ENCODE measurements at regions not wholly inside any gene's neighbourhood (a gene's known extent, or its start where the extent isn't known, plus 50 kb on each side); places are given as distances from the start of the nearest gene placed in this dataset.

DNA sequence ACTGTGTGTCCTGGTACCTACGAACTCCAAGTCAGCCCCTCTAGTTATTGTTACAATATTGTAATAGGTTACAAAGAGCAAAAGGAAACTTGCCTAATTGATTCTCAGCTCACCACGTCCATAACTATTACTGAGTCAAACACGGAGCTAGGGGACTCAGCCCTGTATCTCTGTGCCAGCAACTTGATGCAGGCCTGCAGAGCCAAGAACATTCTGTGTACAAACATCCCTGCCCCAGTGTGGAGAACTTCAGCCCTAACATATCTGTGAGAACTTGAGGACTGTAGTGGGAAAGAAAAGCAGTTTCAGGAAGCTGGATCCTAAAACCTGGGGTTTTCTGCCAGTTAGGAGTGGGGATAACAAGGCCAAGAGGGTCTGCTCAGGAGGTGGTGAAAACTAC, 114.9 kb upstream of the PRSS58 start:
- TF ChIP-seq, protein P1, sequence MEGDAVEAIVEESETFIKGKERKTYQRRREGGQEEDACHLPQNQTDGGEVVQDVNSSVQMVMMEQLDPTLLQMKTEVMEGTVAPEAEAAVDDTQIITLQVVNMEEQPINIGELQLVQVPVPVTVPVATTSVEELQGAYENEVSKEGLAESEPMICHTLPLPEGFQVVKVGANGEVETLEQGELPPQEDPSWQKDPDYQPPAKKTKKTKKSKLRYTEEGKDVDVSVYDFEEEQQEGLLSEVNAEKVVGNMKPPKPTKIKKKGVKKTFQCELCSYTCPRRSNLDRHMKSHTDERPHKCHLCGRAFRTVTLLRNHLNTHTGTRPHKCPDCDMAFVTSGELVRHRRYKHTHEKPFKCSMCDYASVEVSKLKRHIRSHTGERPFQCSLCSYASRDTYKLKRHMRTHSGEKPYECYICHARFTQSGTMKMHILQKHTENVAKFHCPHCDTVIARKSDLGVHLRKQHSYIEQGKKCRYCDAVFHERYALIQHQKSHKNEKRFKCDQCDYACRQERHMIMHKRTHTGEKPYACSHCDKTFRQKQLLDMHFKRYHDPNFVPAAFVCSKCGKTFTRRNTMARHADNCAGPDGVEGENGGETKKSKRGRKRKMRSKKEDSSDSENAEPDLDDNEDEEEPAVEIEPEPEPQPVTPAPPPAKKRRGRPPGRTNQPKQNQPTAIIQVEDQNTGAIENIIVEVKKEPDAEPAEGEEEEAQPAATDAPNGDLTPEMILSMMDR (IDR thresholded peaks at IDR 0.05): no peak
- no peak for TF ChIP-seq POLR2A (IDR thresholded peaks at IDR 0.05)
- Histone ChIP-seq H3K27me3 (no peaks in the 10 kb centered on the region), H3K27ac (no peak overlapping the region), H3K4me3 (no peak overlapping the region), H3K36me3 (no peaks in the 10 kb centered on the region), H3K9me3 (no peaks in the 10 kb centered on the region), H3K4me1 (no peaks in the 10 kb centered on the region)
- intact Hi-C loops (cut with DNase I; ENCODE audit: low total_unique reads): no loop called here
- DNase-seq: no peak

DNA sequence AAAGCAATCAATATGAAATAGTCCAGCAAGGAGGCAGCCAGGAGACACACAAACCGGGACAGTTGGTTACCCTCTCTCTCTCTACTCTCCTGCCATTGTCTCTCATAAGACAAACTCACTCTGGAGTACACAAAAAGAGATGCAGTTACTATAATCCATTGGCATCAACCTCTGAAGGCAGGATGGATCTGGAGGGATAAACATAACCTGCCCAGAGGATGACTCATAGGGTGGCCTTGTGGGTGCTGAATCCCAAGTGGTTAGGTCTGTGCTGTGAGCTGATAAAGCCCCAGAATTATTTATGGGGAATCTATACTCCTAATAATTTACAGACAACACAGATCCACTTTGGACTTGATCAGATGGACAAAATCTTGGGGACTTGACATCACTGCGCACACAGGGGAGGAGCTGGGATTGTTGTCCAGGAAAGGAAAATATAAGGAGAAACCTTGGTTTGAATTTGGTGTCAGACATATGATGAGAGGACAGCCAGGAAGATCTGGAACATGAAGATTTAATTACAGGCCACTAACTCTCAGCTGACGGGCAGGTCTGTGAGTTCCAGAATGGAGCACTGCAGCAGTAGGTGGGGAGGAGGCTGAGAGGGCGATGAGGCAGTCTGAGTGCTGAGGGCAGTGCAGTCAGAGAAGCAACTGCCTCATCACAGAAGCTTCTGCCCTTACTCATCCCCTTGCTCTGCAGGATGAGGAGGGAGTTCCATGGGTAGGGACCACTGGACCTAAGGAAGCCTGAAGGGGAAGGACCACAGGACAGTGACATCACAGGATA, 113.9 kb upstream of the PRSS58 start:
- TF ChIP-seq POLR2A (IDR thresholded peaks at IDR 0.05): no peak
- TF ChIP-seq, protein P1 (IDR thresholded peaks at IDR 0.05): no peak
- Histone ChIP-seq H3K27me3 (no peaks in the 10 kb centered on the region), H3K4me3 (no peak overlapping the region), H3K27ac (no peak overlapping the region), H3K4me1 (no peaks in the 10 kb centered on the region), H3K36me3 (no peaks in the 10 kb centered on the region), H3K9me3 (no peaks in the 10 kb centered on the region)
- no peak for DNase-seq
- intact Hi-C loops (cut with DNase I; ENCODE audit: low total_unique reads): no loop called here

DNA sequence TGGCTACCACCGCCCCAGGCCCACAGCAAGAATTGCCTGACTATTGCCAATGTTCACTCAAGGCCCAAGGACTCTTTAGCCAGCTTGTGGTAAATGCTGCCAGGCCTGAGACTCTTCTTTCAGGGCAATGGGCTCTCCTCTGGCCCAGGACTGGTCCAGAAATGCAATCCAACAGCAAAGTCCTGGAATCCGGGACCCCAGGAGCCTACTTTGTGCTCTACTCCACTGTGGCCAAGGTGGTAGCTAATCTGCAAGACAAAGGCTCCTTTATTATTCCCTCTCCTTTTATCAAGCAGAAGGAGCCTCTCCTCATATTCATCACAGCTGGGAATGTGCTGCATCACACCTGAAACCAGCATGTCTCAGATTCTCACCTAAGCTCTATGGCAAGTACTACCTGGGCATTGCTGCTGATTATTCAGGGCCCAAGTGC, 107.6 kb upstream of the PRSS58 start:
- no peak for DNase-seq
- H3K27me3 ChIP-seq: no peaks in the 10 kb centered on the region
- intact Hi-C loops (cut with DNase I; ENCODE audit: low total_unique reads): no loop called here
- no peaks in the 10 kb centered on the region for H3K4me1 ChIP-seq
- no peaks in the 10 kb centered on the region for H3K9me3 ChIP-seq
- no peak overlapping the region for H3K27ac ChIP-seq
- no peak overlapping the region for H3K4me3 ChIP-seq
- no peak for TF ChIP-seq POLR2A (IDR thresholded peaks at IDR 0.05)
- TF ChIP-seq, protein P1 (IDR thresholded peaks at IDR 0.05): no peak
- H3K36me3 ChIP-seq: no peaks in the 10 kb centered on the region

DNA sequence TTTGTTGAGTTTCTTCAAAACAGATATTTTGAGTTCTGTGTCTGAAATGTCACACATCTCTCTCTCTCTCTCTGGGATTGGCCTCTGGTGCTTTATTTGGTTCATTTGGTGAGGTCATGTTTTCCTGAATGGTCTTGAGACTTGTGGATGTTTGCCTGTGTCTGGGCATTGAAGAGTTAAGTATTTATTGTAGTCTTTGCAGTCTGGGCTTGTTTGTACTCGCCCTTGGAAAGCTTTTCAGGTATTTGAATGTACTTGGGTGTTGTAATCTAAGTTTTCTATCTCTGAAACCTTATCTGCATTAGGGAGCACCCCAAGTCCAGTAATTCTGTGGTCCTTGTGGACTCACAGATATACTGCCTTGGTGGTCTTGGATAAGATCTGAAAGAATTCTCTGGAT, 106.7 kb upstream of the PRSS58 start:
- no peak for DNase-seq
- Histone ChIP-seq H3K27me3 (no peaks in the 10 kb centered on the region), H3K4me1 (no peaks in the 10 kb centered on the region), H3K4me3 (no peak overlapping the region), H3K36me3 (no peaks in the 10 kb centered on the region), H3K9me3 (no peaks in the 10 kb centered on the region), H3K27ac (no peak overlapping the region)
- intact Hi-C loops (cut with DNase I; ENCODE audit: low total_unique reads): no loop called here
- TF ChIP-seq, protein P1 (IDR thresholded peaks at IDR 0.05): no peak
- no peak for TF ChIP-seq POLR2A (IDR thresholded peaks at IDR 0.05)

DNA sequence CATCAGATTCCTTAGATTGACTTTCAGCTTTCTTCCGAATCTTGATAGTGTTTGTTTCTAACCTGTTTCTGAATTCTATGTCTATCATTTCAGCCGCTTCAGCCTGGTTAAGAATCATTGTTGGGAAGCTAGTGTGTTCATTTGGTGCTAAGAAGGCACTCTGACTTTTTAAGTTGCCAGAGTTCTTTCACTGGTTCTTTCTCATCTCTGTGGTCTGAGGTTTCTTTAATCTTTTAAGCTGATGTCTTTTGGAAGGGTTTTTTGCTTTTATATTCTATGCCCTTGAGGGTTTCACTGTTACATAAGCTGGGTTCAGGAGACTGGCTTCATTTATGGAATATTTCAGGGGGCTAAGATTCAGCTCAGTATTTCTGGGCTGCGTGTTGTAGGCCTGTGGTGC, 104.5 kb upstream of the PRSS58 start:
- TF ChIP-seq, protein P1 (IDR thresholded peaks at IDR 0.05): no peak
- TF ChIP-seq POLR2A (IDR thresholded peaks at IDR 0.05): no peak
- no peak for DNase-seq
- Histone ChIP-seq H3K9me3 (no peaks in the 10 kb centered on the region), H3K4me1 (no peaks in the 10 kb centered on the region), H3K27me3 (no peaks in the 10 kb centered on the region), H3K36me3 (no peaks in the 10 kb centered on the region), H3K27ac (no peak overlapping the region), H3K4me3 (no peak overlapping the region)
- intact Hi-C loops (cut with DNase I; ENCODE audit: low total_unique reads): no loop called here
